Activated CD4-positive, alpha-beta memory T cell treated with anti-CD3 and anti-CD28 coated beads for 36 hours (primary cell): ENCODE measurements at regions not wholly inside any gene's neighbourhood (a gene's known extent, or its start where the extent isn't known, plus 50 kb on each side); places are given as distances from the start of the nearest gene placed in this dataset.

ENCODE experiments used
- CTCF ChIA-PET: fragments of 350-600 bp; sonication (Branson Sonifier 250); formaldehyde crosslinking; loops from one replicate; lab custom pipeline; 2021; ENCODE audit warnings: antibody characterized with exemption, inconsistent platforms; lab: Charles Lee
- POLR2A ChIA-PET: fragments of 350-600 bp; sonication (Branson Sonifier 250); formaldehyde crosslinking; loops from one replicate; lab custom pipeline; 2021; ENCODE audit warnings: antibody characterized with exemption; lab: Charles Lee
- DNase-seq: peaks from one replicate; pipeline ENCODE4 v3.0.0-alpha.2; 2020
- H3K27ac Mint-ChIP-seq: one replicate; pipeline ENCODE4 v1.8.0; 2021; ENCODE audit warnings: mixed read lengths
- H3K27me3 Mint-ChIP-seq: one replicate; pipeline ENCODE4 v1.8.0; 2021; ENCODE audit warnings: mixed read lengths
- H3K36me3 Mint-ChIP-seq: one replicate; pipeline ENCODE4 v1.8.0; 2021; ENCODE audit warnings: mixed read lengths
- H3K4me1 Mint-ChIP-seq: one replicate; pipeline ENCODE4 v1.8.0; 2021; ENCODE audit warnings: low read depth, mixed read lengths
- H3K4me3 Mint-ChIP-seq: one replicate; pipeline ENCODE4 v1.8.0; 2021; ENCODE audit warnings: mild to moderate bottlenecking, mixed read lengths
- H3K9me3 Mint-ChIP-seq: one replicate; pipeline ENCODE4 v1.8.0; 2021; ENCODE audit warnings: mixed read lengths
- intact Hi-C: fragments of 100-400 bp; cut with micrococcal nuclease; formaldehyde crosslinking; loops from one replicate; pipeline ENCODE4 v1.15.1; 2023

DNA sequence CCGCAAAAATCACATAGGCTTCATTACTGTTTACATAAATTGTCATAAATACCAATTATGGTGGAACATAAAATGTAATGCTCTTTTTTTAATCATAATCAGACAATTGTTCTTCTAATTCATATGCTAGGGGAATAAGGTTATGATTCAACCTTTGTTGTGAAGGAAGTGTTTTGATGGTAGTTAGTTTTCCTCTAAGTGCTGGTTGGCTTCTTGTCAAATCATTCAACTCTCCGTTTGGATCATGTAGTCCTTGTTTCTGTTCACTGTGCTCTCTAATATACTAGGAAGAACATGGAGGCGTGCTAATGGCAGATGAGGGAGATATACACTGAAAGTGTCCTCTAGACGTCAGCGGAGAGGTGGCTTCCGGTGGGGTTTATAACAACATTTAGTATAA is 1938.0 kb upstream of the PIK3C3 start:
- intact Hi-C loops, result no loop called here
- no peak overlapping the region for H3K4me3 Mint-ChIP-seq

GRCh38 chr18:40016405-40016804 is 1938.6 kb upstream of the PIK3C3 start:
- Mint-ChIP-seq H3K4me1 (no peaks in the 10 kb centered on the region), H3K27ac (no peak overlapping the region), H3K36me3 (no peaks in the 10 kb centered on the region), H3K4me3 (no peak overlapping the region), H3K27me3 (no peaks in the 10 kb centered on the region), H3K9me3 (peaks cover 2% of the 10 kb centered on the region)
- no peak for DNase-seq
- ChIA-PET CTCF (no interaction called here), POLR2A (no interaction called here)
- intact Hi-C loops, result no loop called here

More for the DNA sequence above, 1938.0 kb upstream of the PIK3C3 start:
- ChIA-PET POLR2A (no interaction called here), CTCF (no interaction called here)
- no peak for DNase-seq
- H3K4me1 Mint-ChIP-seq, result no peaks in the 10 kb centered on the region
- H3K9me3 Mint-ChIP-seq, result peaks cover 2% of the 10 kb centered on the region
- no peaks in the 10 kb centered on the region for H3K36me3 Mint-ChIP-seq
- no peaks in the 10 kb centered on the region for H3K27me3 Mint-ChIP-seq
- no peak overlapping the region for H3K27ac Mint-ChIP-seq

- ChIA-PET POLR2A (no interaction called here), CTCF (no interaction called here)
- peaks cover 5% of the 10 kb centered on the region for H3K9me3 Mint-ChIP-seq
- H3K4me3 Mint-ChIP-seq, result no peak overlapping the region
- no peaks in the 10 kb centered on the region for H3K27me3 Mint-ChIP-seq
- DNase-seq, result no peak
- H3K4me1 Mint-ChIP-seq, result no peaks in the 10 kb centered on the region
- H3K36me3 Mint-ChIP-seq, result no peaks in the 10 kb centered on the region
- H3K27ac Mint-ChIP-seq, result no peak overlapping the region
- intact Hi-C loops, result no loop called here
Measured at GRCh38 chr18:40013001-40013609, 1941.9 kb upstream of the PIK3C3 start.

GRCh38 chr18:40011201-40011600 is 1943.8 kb upstream of the PIK3C3 start:
- ChIA-PET CTCF (no interaction called here), POLR2A (no interaction called here)
- H3K27ac Mint-ChIP-seq, result no peak overlapping the region
- H3K36me3 Mint-ChIP-seq, result no peaks in the 10 kb centered on the region
- no peak for DNase-seq
- peaks cover 5% of the 10 kb centered on the region for H3K9me3 Mint-ChIP-seq
- no peak overlapping the region for H3K4me3 Mint-ChIP-seq
- intact Hi-C loops, result no loop called here
- no peaks in the 10 kb centered on the region for H3K27me3 Mint-ChIP-seq
- no peaks in the 10 kb centered on the region for H3K4me1 Mint-ChIP-seq

DNA sequence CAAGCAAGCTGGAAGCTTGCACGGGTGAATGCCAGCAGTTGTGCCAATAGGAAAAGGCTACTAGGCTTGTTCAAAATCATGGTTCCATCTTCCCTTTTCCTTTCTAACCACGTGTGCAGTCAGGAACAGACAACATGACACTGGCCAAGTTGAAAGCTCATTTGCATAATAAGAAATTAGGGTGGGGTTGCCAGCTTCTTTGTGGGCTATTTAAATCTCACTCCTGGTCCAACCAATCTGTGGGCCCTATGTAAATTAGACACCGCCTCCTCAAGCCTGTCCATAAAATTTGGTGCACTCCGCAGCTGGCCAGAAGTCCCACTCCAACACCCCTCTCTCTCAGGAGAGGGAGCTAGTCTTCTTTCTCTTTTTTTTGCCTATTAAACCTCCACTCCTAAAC is 1948.4 kb upstream of the PIK3C3 start:
- no peak for DNase-seq
- ChIA-PET CTCF (no interaction called here), POLR2A (no interaction called here)
- Mint-ChIP-seq H3K27ac (no peak overlapping the region), H3K27me3 (no peaks in the 10 kb centered on the region), H3K36me3 (no peaks in the 10 kb centered on the region), H3K9me3 (peaks cover 13% of the 10 kb centered on the region), H3K4me1 (no peaks in the 10 kb centered on the region), H3K4me3 (no peak overlapping the region)
- intact Hi-C loops, result no loop called here

- CTCF ChIA-PET, result no interaction called here
Measured at GRCh38 chr18:40004246-40004645, 1950.8 kb upstream of the PIK3C3 start.

GRCh38 chr18:39998317-39998716 is 1956.7 kb upstream of the PIK3C3 start:
- CTCF ChIA-PET, result no interaction called here
- no peak overlapping the region for H3K27ac Mint-ChIP-seq
- no peaks in the 10 kb centered on the region for H3K36me3 Mint-ChIP-seq
- POLR2A ChIA-PET, result no interaction called here
- H3K4me3 Mint-ChIP-seq, result no peak overlapping the region
- no peaks in the 10 kb centered on the region for H3K4me1 Mint-ChIP-seq
- peaks cover 15% of the 10 kb centered on the region for H3K9me3 Mint-ChIP-seq
- intact Hi-C loops, result no loop called here
- H3K27me3 Mint-ChIP-seq, result no peaks in the 10 kb centered on the region
- no peak for DNase-seq

More at GRCh38 chr18:40004246-40004645, 1950.8 kb upstream of the PIK3C3 start:
- intact Hi-C loops, result no loop called here
- DNase-seq, result no peak
- no peaks in the 10 kb centered on the region for H3K36me3 Mint-ChIP-seq
- H3K9me3 Mint-ChIP-seq, result peaks cover 17% of the 10 kb centered on the region
- no peak overlapping the region for H3K27ac Mint-ChIP-seq
- no peak overlapping the region for H3K4me3 Mint-ChIP-seq
- H3K27me3 Mint-ChIP-seq, result no peaks in the 10 kb centered on the region
- H3K4me1 Mint-ChIP-seq, result no peaks in the 10 kb centered on the region
- POLR2A ChIA-PET, result no interaction called here

DNA sequence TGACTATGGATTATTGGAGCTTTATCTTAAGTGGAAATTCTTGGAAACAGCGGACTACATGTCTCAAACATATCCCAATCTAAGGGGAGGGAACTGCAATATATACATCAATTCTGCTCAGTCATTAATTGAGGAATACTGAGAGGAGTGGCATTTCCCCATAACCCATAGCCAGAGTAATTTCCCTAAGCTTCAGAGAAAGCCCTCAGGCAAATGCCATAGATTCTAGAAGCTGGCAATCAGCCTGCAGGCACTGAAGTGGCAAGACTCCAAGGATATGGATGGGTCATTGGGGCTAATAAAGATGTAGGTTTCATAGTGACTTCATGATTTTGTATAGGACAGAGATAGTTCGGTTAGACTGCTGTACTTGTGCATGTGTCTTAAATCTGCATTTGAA is 1960.5 kb upstream of the PIK3C3 start:
- ChIA-PET POLR2A (no interaction called here), CTCF (no interaction called here)
- H3K9me3 Mint-ChIP-seq, result peaks cover 15% of the 10 kb centered on the region
- no peaks in the 10 kb centered on the region for H3K27me3 Mint-ChIP-seq
- no peak overlapping the region for H3K4me3 Mint-ChIP-seq
- H3K36me3 Mint-ChIP-seq, result no peaks in the 10 kb centered on the region
- DNase-seq, result no peak
- no peak overlapping the region for H3K27ac Mint-ChIP-seq
- H3K4me1 Mint-ChIP-seq, result no peaks in the 10 kb centered on the region
- intact Hi-C loops, result no loop called here

GRCh38 chr18:39991696-39992265 is 1963.3 kb upstream of the PIK3C3 start:
- no peaks in the 10 kb centered on the region for H3K36me3 Mint-ChIP-seq
- H3K27ac Mint-ChIP-seq, result no peak overlapping the region
- POLR2A ChIA-PET, result no interaction called here
- no peak for DNase-seq
- peaks cover 17% of the 10 kb centered on the region for H3K9me3 Mint-ChIP-seq
- intact Hi-C loops, result no loop called here
- H3K4me3 Mint-ChIP-seq, result no peak overlapping the region
- H3K4me1 Mint-ChIP-seq, result no peaks in the 10 kb centered on the region
- no peaks in the 10 kb centered on the region for H3K27me3 Mint-ChIP-seq
- CTCF ChIA-PET, result interaction anchor here (0.6 kb wide), 1 partner anchor 924 kb away, joined by 3 read pairs; no protein-coding TSS in a partner anchor

DNA sequence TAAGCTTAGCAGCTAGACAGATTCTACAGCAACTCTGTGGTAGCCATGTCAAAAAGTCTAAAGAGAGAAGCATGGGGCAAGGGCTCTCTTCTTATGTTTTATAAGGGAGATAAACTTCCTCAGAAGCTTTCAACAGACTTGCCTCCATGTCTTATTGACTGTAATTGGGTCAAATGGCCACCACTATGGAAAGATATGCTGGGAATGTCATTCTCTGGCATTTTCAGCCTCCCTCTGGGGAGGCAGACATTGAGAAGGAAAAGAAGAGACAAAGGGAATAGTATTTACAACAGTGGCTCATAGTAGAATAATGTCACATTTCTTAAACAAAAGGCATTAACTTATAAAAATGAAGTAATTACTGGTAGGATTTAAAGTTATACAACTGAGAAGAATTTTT is 1964.5 kb upstream of the PIK3C3 start:
- Mint-ChIP-seq H3K36me3 (no peaks in the 10 kb centered on the region), H3K9me3 (peaks cover 17% of the 10 kb centered on the region), H3K27me3 (no peaks in the 10 kb centered on the region), H3K4me3 (no peak overlapping the region), H3K4me1 (no peaks in the 10 kb centered on the region), H3K27ac (no peak overlapping the region)
- POLR2A ChIA-PET, result no interaction called here
- no peak for DNase-seq
- intact Hi-C loops, result no loop called here
- CTCF ChIA-PET, result no interaction called here

GRCh38 chr18:39976771-39977170 is 1978.3 kb upstream of the PIK3C3 start:
- Mint-ChIP-seq H3K4me1 (no peaks in the 10 kb centered on the region), H3K9me3 (peaks cover 2% of the 10 kb centered on the region), H3K27ac (no peak overlapping the region), H3K4me3 (no peak overlapping the region), H3K36me3 (no peaks in the 10 kb centered on the region), H3K27me3 (no peaks in the 10 kb centered on the region)
- CTCF ChIA-PET, result no interaction called here
- POLR2A ChIA-PET, result no interaction called here
- no peak for DNase-seq
- intact Hi-C loops, result no loop called here

- Mint-ChIP-seq H3K27me3 (no peaks in the 10 kb centered on the region), H3K27ac (no peak overlapping the region), H3K36me3 (no peaks in the 10 kb centered on the region), H3K4me1 (no peaks in the 10 kb centered on the region), H3K4me3 (no peak overlapping the region), H3K9me3 (peaks cover 2% of the 10 kb centered on the region)
- POLR2A ChIA-PET, result no interaction called here
- CTCF ChIA-PET, result no interaction called here
- intact Hi-C loops, result no loop called here
- no peak for DNase-seq
Measured at GRCh38 chr18:39972521-39972920, 1982.5 kb upstream of the PIK3C3 start.

DNA sequence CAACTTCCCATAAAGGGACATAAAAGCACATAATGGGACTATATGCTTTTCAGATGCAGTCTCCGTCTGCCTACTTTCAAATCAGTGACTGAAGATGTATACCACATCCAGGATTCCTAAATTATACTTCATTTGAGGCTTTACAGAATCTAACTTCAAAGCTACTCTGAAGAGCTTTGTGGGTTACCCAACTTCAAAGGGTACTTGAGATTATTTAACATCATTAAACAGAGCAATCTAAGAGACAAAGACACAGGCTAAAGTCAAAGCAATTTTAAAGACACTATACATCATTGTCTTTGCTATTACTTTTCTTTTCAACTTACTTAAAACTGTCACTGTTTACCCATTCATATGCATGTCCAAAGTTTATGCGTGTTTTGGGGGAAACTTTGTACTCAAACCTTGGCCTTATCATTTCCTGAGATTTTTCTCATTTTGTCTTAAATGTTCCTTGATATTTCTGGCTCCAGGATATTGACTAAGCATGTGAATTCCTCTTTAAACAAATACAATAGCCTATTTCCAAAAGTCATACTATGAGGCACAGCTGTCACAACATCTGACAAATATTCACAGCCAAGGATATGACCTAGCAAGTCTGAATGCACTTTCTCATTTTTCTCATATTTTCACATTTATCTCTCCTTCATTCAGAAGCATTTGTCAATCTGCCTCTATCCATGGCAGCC is 1985.1 kb upstream of the PIK3C3 start:
- Mint-ChIP-seq H3K4me1 (no peaks in the 10 kb centered on the region), H3K27ac (no peak overlapping the region), H3K9me3 (peaks cover 2% of the 10 kb centered on the region), H3K4me3 (no peak overlapping the region), H3K36me3 (no peaks in the 10 kb centered on the region), H3K27me3 (no peaks in the 10 kb centered on the region)
- CTCF ChIA-PET, result no interaction called here
- DNase-seq, result no peak
- POLR2A ChIA-PET, result no interaction called here
- intact Hi-C loops, result no loop called here
